OCI-LY1 (cell line): ENCODE measurements at regions not wholly inside any gene's neighbourhood (a gene's known extent, or its start where the extent isn't known, plus 50 kb on each side); places are given as distances from the start of the nearest gene placed in this dataset.

Experiments
- H2AFZ ChIP-seq: fragments of 200-600 bp; sonication (generic), shearing (Covaris generic); 2 replicates; pipeline ENCODE4 v1.6.0; 2014; ENCODE audit warnings: antibody characterized with exemption, mild to moderate bottlenecking, low read length
- H3F3A ChIP-seq: fragments of 200-600 bp; sonication (generic), shearing (Covaris generic); 2 replicates; pipeline ENCODE4 v1.6.0; 2014; ENCODE audit warnings: mild to moderate bottlenecking, antibody characterized with exemption, low read length, moderate library complexity; ENCODE audit not compliant: insufficient read depth
- H3K27ac ChIP-seq: fragments of 200-600 bp; sonication (generic); 2 replicates; pipeline ENCODE4 v1.5.1; 2014; ENCODE audit warnings: low read length, mixed run types, mild to moderate bottlenecking, low read depth; ENCODE audit not compliant: poor library complexity, severe bottlenecking
- H3K27me3 ChIP-seq: fragments of 200-600 bp; sonication (generic); 2 replicates; pipeline ENCODE4 v1.6.0; 2014; ENCODE audit warnings: antibody characterized with exemption, mild to moderate bottlenecking, low read length, moderate library complexity; ENCODE audit not compliant: insufficient read depth
- H3K36me3 ChIP-seq: fragments of 200-600 bp; sonication (generic); 2 replicates; pipeline ENCODE4 v1.6.1; 2014; ENCODE audit warnings: mild to moderate bottlenecking, antibody characterized with exemption, low read length, moderate library complexity, mixed read lengths; ENCODE audit not compliant: insufficient read depth
- H3K4me1 ChIP-seq: fragments of 200-600 bp; sonication (generic); 2 replicates; pipeline ENCODE4 v1.5.1; 2014; ENCODE audit warnings: mild to moderate bottlenecking, low read length, moderate library complexity; ENCODE audit not compliant: insufficient read depth, severe bottlenecking
- H3K4me2 ChIP-seq: fragments of 200-600 bp; sonication (generic), shearing (Covaris generic); 2 replicates; pipeline ENCODE4 v1.6.1; 2014; ENCODE audit warnings: low read length
- H3K4me3 ChIP-seq: fragments of 200-600 bp; sonication (generic); 2 replicates; pipeline ENCODE4 v1.5.1; 2014; ENCODE audit warnings: low read length, low read depth, mild to moderate bottlenecking, mixed read lengths; ENCODE audit not compliant: poor library complexity, severe bottlenecking
- H3K79me2 ChIP-seq: fragments of 200-600 bp; shearing (Covaris generic); 2 replicates; pipeline ENCODE4 v1.6.1; 2016; ENCODE audit warnings: mixed run types, low read length, mixed read lengths; ENCODE audit not compliant: insufficient read depth
- H3K9ac ChIP-seq: fragments of 200-600 bp; sonication (generic), shearing (Covaris generic); 2 replicates; pipeline ENCODE4 v1.6.1; 2014; ENCODE audit warnings: mild to moderate bottlenecking, low read length, mixed read lengths
- H3K9me2 ChIP-seq: fragments of 200-600 bp; sonication (generic), shearing (Covaris generic); 2 replicates; pipeline ENCODE4 v1.6.1; 2014; ENCODE audit warnings: low read depth, mild to moderate bottlenecking, low read length, mixed read lengths
- H3K9me3 ChIP-seq: fragments of 200-600 bp; shearing (Covaris generic); 2 replicates; pipeline ENCODE4 v1.6.1; 2014; ENCODE audit warnings: low read length, mixed read lengths
- H4K20me1 ChIP-seq: fragments of 200-600 bp; sonication (generic), shearing (Covaris generic); 2 replicates; pipeline ENCODE4 v1.6.0; 2016; ENCODE audit warnings: mild to moderate bottlenecking, low read length; ENCODE audit not compliant: insufficient read depth
- EZH2 ChIP-seq: fragments of 200-600 bp; sonication (generic), shearing (Covaris generic); IDR thresholded peaks from 2 replicates; pipeline ENCODE4 v1.8.0; 2017; ENCODE audit warnings: borderline replicate concordance, mixed run types, mild to moderate bottlenecking, antibody characterized with exemption, low read length, moderate library complexity, mixed read lengths
- TF ChIP-seq, protein P1 (sequence below): fragments of 200-600 bp; sonication (generic), shearing (Covaris generic); IDR thresholded peaks from 2 replicates; pipeline ENCODE4 v1.5.1; 2017; ENCODE audit warnings: mild to moderate bottlenecking, antibody characterized with exemption, low read length, moderate library complexity, mixed read lengths

DNA sequence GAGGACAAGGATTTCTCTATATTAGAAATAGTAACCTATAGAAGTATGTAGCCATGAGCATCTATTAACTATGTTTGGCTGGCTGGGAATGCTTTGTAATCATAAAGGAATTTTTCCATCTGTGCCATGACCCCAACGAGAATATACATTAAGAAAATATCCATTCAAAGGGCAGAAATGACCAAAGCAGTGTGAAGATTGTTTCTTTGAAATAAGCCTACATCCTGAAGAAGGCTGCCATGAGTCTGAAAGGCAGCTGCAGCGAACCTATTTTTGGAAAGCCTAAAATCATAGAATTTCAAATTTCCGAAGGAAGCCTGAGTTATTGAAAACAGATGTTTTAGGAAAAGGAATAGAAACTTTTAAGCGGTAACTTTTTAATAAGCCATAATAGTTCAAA is 244.2 kb upstream of the FOXK1 start:
- TF ChIP-seq, protein P1, sequence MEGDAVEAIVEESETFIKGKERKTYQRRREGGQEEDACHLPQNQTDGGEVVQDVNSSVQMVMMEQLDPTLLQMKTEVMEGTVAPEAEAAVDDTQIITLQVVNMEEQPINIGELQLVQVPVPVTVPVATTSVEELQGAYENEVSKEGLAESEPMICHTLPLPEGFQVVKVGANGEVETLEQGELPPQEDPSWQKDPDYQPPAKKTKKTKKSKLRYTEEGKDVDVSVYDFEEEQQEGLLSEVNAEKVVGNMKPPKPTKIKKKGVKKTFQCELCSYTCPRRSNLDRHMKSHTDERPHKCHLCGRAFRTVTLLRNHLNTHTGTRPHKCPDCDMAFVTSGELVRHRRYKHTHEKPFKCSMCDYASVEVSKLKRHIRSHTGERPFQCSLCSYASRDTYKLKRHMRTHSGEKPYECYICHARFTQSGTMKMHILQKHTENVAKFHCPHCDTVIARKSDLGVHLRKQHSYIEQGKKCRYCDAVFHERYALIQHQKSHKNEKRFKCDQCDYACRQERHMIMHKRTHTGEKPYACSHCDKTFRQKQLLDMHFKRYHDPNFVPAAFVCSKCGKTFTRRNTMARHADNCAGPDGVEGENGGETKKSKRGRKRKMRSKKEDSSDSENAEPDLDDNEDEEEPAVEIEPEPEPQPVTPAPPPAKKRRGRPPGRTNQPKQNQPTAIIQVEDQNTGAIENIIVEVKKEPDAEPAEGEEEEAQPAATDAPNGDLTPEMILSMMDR, result no peak
- no peak for TF ChIP-seq EZH2
- Histone ChIP-seq H3F3A (no peaks in the 10 kb centered on the region), H3K4me2 (no peak overlapping the region), H3K9me3 (no peaks in the 10 kb centered on the region), H3K9me2 (no peaks in the 10 kb centered on the region), H3K4me3 (no peak overlapping the region), H3K27ac (no peak overlapping the region), H3K27me3 (no peaks in the 10 kb centered on the region), H4K20me1 (no peaks in the 10 kb centered on the region), H3K4me1 (no peaks in the 10 kb centered on the region), H3K9ac (no peak overlapping the region), H3K79me2 (no peaks in the 10 kb centered on the region), H3K36me3 (no peaks in the 10 kb centered on the region), H2AFZ (no peak overlapping the region)

DNA sequence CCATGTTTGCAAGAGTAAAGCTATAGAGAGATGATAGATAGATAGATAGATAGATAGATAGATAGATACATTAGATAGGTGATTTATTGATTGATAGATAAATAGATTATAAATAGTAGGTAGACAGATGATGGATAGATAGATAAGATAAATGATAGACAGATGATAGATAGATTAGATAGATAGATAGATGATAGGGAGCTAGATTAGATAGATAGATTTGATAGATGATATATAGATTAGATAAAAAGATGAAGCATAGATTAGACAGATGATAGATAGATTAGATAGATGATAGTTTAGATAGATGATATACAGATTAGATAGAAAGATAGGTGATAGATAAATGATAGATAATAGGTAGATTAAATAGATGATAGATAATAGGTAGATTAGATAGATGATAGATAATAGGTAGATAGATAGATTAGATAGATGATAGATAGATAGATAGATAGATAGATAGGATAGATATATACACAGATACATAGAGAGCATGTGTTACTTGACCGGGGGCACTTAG is 243.3 kb upstream of the FOXK1 start:
- H3K27ac ChIP-seq, result no peak overlapping the region
- TF ChIP-seq, protein P1, result no peak
- TF ChIP-seq EZH2, result no peak
- H3F3A ChIP-seq, result no peaks in the 10 kb centered on the region
- no peak overlapping the region for H3K4me2 ChIP-seq
- H3K4me1 ChIP-seq, result no peaks in the 10 kb centered on the region
- no peak overlapping the region for H3K9ac ChIP-seq
- H3K4me3 ChIP-seq, result no peak overlapping the region
- no peaks in the 10 kb centered on the region for H3K9me3 ChIP-seq
- no peaks in the 10 kb centered on the region for H3K79me2 ChIP-seq
- no peak overlapping the region for H2AFZ ChIP-seq
- no peaks in the 10 kb centered on the region for H3K27me3 ChIP-seq
- H4K20me1 ChIP-seq, result no peaks in the 10 kb centered on the region
- no peaks in the 10 kb centered on the region for H3K36me3 ChIP-seq
- H3K9me2 ChIP-seq, result no peaks in the 10 kb centered on the region

DNA sequence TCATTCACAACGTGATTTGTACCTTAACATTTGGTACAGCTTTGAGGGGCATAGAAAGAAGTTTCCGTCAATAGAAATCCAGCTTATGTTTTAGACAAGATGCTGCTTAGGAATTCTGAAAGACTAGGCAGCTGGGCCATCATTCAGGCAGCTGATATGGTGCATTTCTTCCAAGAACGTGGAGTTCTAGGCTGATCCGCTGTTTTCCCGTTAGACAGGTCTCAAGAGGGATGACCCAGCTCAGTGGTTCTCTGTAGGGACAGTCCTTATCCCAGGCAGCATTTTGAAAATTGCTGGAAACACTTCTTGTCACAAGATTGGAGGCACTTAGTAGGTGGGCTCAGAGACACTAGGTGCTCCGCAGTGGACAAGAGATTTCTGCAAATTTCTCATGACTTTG is 242.7 kb upstream of the FOXK1 start:
- H3F3A ChIP-seq, result no peaks in the 10 kb centered on the region
- no peak overlapping the region for H3K4me2 ChIP-seq
- H3K9ac ChIP-seq, result no peak overlapping the region
- H3K4me1 ChIP-seq, result no peaks in the 10 kb centered on the region
- no peaks in the 10 kb centered on the region for H4K20me1 ChIP-seq
- no peak for TF ChIP-seq EZH2
- TF ChIP-seq, protein P1, result no peak
- H3K36me3 ChIP-seq, result no peaks in the 10 kb centered on the region
- H3K9me2 ChIP-seq, result no peaks in the 10 kb centered on the region
- no peak overlapping the region for H3K27ac ChIP-seq
- no peaks in the 10 kb centered on the region for H3K9me3 ChIP-seq
- H3K4me3 ChIP-seq, result no peak overlapping the region
- H3K79me2 ChIP-seq, result no peaks in the 10 kb centered on the region
- H2AFZ ChIP-seq, result no peak overlapping the region
- no peaks in the 10 kb centered on the region for H3K27me3 ChIP-seq
